ENCODE measurements at regions not wholly inside any gene's neighbourhood (a gene's known extent, or its start where the extent isn't known, plus 50 kb on each side); places are given as distances from the start of the nearest gene placed in this dataset.
A peak's percentile ranks its signal among the peaks of the same experiment; 100 is the strongest.

GRCh38 chr3:106172101-106172500 lies 303.3 kb upstream of the CBLB start:
- no peak for DNase-seq (ENCODE audit: low read depth, low spot score)

- DNase-seq (ENCODE audit: low read depth, low spot score): no peak
Observed at GRCh38 chr3:106172780-106173179, 304.0 kb upstream of the CBLB start.

DNA sequence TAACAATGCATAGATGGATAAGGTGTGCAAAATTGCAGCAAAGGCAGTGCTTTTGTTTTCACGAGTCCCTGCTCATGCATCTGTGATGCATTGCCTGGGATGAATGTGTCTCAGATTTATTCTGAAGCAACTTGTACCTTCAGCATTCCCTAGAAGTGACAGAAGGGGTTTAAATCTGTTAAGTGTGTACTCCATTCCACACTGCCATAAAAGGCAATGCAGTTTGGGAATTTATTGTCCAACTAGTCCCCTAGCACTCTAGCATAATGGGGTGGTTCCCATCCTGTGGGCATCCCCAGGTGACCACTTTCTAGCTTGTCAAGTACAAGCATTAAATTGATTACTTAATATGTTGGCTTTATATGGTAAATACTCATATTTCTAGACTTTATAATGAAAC lies 306.5 kb upstream of the CBLB start:
- no peak for DNase-seq (ENCODE audit: low read depth, low spot score)

DNA sequence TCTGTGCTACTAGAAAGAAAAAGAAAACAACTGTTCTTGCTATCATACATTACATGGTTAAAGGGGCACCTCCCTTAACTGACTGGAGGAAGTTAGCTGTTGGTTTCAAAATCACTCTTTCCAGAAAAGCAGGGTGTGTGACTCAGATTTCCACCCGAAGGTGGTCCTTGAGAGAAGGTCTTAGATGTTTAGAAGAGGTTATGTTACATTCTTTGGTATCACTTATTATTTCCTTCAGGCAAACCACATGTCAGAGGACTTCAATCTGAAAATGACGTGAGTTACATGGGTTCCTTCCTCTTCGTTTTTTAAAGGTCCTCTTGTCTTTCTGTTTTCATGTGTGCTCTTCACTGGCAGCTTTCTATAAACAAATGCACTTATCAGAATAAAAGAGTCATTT lies 307.9 kb upstream of the CBLB start:
- DNase-seq (ENCODE audit: low read depth, low spot score): no peak

GRCh38 chr3:106182950-106183511 lies 314.2 kb upstream of the CBLB start:
- no peak for DNase-seq (ENCODE audit: low read depth, low spot score)

- no peak for DNase-seq (ENCODE audit: low read depth, low spot score)
Observed at GRCh38 chr3:106183762-106184391, 315.1 kb upstream of the CBLB start.

- DNase-seq (ENCODE audit: low read depth, low spot score): no peak
Observed at GRCh38 chr3:106184540-106185457, 316.0 kb upstream of the CBLB start.

DNA sequence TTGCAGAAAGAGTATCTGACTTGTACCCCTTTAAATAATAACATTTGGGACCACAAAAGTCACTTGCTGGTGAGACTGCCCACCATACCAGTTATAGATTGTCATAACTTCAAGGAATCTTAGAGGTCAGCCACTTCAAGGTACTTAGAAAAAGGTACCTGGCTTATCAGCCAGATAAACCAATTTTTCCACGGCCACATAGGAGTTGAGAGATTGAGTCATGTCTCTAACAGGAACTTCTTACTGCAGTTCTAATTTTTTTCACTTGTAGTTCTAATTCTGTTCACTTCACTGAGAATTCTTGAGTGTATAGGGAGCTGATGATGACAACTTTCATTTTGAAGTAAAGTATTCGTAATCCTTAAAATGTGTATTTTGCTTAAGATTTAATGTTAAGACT lies 317.1 kb upstream of the CBLB start:
- no peak for DNase-seq (ENCODE audit: low read depth, low spot score)

- DNase-seq (ENCODE audit: low read depth, low spot score): no peak
Observed at GRCh38 chr3:106190296-106190695, 321.5 kb upstream of the CBLB start.

GRCh38 chr3:106191211-106191610 lies 322.4 kb upstream of the CBLB start:
- no peak for DNase-seq (ENCODE audit: low read depth, low spot score)

DNA sequence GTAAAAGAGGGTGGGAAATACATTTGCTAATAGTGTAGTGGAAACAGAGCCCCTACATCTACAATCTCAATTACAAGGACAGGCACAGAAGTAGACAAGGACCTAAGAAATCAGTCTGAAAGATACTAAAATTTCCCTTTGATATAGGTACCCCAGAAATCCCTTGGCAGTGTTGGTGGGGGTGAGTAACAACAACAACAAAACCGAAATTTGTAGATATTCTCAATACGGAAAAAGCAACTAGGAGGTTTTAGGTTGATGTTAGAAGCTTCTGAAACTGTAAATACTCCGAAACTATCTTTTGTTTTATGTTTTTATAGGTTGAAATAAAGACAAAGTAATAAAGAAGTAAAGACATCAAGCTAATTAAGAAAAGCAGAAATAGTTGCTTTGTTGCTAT lies 323.1 kb upstream of the CBLB start:
- DNase-seq (ENCODE audit: low read depth, low spot score): no peak

DNA sequence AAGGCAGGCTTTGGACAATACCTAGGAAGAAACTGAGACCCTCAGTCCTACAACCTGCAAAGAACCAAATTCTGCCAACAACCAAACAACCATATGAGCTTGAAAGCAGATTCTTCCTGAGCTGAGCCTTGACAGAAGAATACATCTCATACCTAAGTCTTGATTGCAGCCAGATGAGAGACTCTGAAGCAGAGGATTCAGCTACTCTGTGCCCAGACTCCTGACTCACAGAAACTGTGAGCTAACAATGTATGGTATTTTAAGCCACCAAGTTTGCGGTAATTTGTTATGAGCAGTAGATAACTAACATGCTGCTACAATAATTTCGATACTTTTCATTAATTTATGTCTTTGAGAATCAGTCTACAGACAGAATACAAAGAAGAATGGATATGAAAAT lies 325.1 kb upstream of the CBLB start:
- no peak for DNase-seq (ENCODE audit: low read depth, low spot score)

- DNase-seq (ENCODE audit: low read depth, low spot score): no peak
Observed at GRCh38 chr3:106194726-106195125, 325.9 kb upstream of the CBLB start.

- no peak for DNase-seq (ENCODE audit: low read depth, low spot score)
Observed at GRCh38 chr3:106197532-106198194, 328.9 kb upstream of the CBLB start.

DNA sequence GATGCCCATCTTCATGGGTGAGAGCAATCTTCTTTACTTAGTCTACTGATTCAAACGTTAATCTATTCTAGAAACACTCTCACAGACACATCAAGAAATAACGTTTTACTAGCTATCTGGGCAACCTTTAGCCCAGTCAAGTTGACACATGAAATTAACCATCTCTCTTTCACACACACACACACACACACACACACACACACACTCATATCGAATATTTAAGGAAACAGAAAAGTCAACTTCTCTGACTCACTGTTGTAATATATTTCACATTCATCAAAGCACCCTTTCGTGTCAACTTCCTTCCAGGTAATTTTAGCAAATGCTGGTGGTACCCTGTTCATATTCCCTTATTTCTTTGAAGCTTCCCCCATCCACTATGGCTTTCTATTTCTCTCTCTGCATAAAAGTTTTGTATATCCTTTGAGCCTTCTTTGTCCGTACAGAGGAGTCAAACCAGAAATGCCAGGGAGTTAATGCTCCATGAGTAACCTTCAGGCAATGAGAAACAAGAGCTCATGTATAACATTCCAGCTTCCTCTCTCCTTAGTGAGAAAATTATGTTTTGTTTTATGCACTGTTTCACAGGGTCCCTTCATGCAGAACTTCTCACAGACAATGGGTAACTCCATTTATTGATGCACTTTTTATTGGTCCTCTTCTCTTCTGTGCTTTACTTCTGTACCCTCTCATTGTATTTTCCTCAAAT lies 335.5 kb upstream of the CBLB start:
- DNase-seq (ENCODE audit: low read depth, low spot score): no peak

- peak; percentile 50 for DNase-seq (ENCODE audit: low read depth, low spot score)
Observed at GRCh38 chr3:106206146-106206545, 337.3 kb upstream of the CBLB start.

DNA sequence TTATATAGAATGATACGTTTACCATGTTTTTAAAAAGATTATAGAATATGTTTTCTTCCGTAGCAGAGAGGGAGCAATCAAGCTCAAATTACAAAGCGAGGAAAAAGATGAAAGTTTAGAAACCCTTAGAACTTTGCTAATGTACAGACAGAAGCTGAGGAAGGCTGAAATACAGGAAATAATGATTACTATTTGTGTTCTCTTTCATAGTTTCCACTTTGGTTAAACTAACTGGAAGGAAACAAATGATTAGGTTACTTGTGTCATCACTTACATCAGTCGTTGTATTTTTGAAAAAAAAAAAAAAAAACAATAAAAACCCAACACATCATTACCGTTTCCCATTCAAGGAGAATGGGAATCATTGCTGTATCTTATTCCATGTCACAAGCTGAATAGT lies 337.8 kb upstream of the CBLB start:
- DNase-seq (ENCODE audit: low read depth, low spot score): no peak

DNA sequence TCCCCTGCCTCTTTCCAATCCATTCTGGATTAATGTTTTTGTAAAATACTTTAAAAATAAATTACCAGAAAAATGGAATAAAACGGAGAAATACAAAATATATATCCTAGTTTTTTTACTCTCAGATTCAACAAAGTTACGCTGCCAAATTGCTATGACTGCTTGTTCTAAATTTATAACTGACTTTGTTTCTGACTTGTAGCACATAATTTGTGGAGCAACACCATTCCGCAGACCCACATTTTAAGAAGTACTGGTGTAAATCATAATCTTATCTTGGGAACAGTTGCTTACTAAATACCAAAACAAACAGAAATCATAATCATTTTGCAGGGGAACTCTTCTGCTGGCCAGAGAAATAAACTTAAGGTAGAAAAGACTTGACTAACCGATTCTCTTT lies 339.4 kb upstream of the CBLB start:
- no peak for DNase-seq (ENCODE audit: low read depth, low spot score)

GRCh38 chr3:106208967-106209366 lies 340.2 kb upstream of the CBLB start:
- DNase-seq (ENCODE audit: low read depth, low spot score): no peak

GRCh38 chr3:106209482-106209881 lies 340.7 kb upstream of the CBLB start:
- no peak for DNase-seq (ENCODE audit: low read depth, low spot score)

DNA sequence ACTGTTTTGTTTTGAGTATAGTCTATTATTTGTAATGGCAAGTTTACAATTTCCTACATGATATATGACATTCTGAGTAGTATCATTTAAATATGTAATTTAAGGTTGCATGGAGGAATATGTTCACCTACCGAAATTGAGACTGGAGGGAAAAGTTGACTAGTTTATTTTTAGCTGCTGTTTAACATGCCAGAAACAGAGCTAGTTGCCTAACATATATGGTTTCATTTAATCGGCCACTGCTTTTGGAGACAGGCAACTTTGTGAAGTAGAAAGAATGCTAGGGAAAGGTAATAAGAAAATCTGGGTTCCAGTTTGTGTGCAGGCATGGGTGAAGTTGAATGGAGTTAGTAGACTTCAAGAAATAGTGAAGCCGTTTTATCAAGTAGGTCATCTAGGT lies 342.1 kb upstream of the CBLB start:
- DNase-seq (ENCODE audit: low read depth, low spot score): no peak

All from pulmonary artery endothelial cell (primary cell).